GM18511 (cell line): ENCODE measurements at regions not wholly inside any gene's neighbourhood (a gene's known extent, or its start where the extent isn't known, plus 50 kb on each side); places are given as distances from the start of the nearest gene placed in this dataset.
"Not testable (repeated sequence)": the region's sequence is repeated elsewhere in the genome, so short reads cannot be mapped to it uniquely, and the experiment has no call there.

Experiments
- ATAC-seq: cut with Tn5 transposase; IDR thresholded peaks from one replicate; pipeline ENCODE4 v1.9.1; 2021; ENCODE audit warnings: mild to moderate bottlenecking, moderate library complexity; ENCODE audit not compliant: unreplicated experiment

DNA sequence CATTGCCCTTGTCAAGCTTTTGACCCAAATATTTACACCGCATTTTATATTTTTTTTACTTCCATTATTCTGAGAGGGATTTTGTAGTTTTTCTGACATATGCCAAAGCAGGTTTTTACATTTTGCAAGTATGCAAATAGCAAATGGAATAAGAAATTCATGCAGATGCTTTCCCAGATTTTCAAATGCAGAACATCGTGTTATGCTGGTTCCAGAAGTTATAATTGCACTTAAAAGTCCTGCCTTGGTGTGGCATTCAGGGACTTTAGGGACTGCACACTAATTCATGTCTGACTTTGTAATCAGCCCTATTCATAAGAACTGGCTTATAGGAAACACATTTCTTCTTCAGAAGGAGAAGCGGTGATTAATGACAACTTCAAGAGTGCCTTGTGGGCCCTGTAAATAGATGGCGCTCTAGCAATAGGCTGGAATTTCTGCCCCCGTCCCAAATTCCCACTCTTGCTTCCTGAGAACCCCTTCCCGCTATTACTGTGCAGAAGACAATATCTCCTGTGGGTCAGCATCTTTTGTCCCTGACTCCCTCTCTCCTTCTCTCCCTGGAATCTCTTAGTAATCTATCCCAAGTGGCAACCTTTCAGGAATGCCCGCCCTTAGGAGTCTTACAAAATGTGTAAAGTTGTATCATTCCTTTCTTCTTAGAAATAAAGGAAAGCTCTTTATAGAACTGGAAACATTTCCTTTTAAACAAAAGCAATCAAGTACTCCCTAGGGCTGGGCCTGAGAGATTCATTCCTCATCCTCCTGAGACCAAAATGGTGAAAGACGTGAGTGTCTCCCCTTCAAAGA lies 264.0 kb downstream of the INHBA start:
- ATAC-seq, result no peak

DNA sequence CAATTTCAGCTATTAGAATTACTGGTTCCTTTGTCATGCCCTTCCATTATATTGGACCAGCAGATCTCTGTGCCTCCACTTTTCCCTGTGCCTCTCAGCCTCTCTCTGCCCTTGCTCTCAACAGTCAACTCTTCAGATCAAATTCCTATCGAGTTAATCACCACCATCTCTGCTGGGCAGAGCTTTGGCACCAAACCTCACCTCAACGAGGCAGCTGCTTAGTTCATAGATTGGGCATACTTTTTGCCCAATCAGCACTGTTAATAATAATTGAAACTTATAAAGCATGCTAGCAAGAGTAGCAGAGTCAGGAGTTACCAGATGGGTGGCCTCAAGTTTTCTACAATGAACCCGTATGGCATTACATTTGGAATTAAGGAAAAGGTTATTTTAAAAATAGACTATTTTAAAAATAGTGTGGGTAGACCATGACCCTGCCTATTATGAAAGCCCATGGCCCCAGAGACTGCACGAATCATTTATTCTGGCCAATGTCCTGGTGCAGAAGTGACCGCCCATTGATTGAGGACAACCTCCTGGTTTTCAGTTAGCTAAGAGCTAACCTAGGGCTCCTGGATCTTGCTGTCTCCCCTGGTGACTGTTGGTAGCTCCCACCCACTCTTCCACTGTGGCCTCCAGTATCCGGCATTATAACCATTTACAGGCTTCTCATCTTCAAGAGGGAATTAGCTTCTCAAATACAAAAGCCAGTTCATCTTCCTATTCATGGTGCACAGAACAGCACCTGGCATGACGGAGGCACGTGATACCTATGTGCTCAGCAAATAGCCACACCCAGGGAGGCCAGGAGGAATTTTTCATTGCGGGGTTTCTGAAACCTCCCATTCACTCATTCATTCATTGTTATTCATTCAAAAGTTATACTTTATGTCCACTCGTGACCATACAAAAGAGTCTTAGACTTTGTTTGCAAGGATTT lies 265.4 kb downstream of the INHBA start:
- ATAC-seq, result no peak

DNA sequence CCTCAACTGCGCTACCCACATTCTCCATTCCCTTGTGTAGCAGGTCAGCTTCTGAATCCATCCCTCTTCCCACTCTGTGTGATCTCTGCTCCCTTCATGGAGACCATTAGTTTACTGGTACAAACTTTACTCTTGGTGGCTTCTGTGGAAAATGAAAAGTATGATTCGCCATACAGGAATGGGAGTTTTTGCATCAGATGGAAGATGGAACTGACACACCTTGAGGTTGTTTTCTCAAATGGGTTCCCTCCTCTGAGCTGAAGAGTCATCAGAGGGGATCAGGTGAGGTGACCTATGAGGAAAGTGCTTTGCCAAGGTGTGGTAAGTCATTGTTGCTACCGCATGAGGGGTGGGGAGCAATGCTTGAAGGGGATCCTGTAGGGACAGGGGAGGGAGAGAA lies 266.8 kb downstream of the INHBA start:
- no peak for ATAC-seq

DNA sequence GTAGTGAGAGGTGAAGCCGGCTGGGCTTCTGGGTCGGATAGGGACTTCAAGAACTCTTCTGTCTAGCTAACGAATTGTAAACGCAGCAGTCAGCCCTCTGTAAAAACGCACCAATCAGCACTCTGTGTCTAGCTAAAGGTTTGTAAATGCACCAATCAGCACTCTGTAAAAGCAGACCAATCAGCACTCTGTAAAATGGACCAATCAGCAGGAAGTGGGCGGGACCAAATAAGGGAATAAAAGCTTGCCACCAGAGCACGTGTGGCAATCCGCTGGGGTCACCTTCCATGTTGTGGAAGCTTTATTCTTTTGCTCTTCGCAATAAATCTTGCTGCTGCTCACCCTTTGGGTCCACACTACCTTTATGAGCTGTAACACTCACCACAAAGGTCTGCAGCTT lies 267.9 kb downstream of the INHBA start:
- ATAC-seq, result not testable (repeated sequence)

DNA sequence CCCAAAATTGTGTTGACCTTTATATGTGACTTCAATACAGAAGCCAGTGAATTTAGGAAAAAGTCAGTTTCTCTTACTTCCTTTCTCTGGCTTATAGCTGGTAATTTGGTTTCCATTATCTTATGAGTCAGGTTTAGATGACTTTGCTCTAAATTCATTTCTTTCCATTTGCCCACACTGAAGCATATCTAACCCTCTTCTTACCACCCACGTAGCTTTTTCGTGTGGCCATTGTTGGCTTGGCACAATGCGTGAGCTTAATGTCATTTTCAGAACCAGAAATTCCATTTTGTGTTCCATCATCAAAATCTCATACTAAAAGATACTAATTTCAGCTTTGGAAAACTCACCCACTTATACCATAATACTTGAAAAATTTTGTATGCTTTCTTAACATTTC lies 271.2 kb downstream of the INHBA start:
- ATAC-seq, result no peak

DNA sequence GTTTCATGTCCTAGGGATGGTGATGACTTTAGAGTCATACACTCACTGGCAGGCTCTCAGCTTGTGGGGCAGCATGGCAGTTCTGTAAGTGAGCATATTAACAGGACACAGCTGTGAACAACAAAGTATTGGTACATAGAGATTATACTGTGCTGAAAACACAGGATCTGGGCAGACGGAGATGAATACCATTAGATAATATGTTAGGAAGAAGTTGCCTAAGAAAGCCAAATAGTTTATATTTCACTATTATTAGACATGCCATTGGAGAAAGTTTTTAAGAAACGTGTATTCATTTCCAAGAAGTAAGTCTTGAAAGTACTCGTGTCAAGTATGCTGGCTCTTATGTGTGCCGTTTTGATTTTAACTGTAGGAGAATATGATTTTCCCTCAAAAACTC lies 274.5 kb downstream of the INHBA start:
- ATAC-seq, result no peak

DNA sequence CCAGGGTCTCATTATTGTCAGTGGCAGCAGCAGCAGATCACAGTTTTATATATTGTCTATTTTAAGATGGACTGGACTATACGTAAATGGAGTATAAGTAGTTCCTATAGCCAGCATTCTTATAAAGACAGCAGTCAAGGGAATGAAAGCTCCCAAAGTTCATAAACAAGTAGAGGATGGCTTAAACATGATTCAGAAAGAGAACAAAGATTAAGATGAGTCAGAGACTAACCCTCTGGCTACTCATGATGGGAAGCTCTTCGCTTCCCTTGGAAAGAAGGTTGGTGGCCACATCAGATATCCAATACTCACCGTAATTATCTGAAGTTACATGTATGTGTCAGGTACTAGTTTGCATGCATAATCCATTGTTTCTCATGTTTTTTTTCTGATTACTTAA lies 277.0 kb downstream of the INHBA start:
- no peak for ATAC-seq

DNA sequence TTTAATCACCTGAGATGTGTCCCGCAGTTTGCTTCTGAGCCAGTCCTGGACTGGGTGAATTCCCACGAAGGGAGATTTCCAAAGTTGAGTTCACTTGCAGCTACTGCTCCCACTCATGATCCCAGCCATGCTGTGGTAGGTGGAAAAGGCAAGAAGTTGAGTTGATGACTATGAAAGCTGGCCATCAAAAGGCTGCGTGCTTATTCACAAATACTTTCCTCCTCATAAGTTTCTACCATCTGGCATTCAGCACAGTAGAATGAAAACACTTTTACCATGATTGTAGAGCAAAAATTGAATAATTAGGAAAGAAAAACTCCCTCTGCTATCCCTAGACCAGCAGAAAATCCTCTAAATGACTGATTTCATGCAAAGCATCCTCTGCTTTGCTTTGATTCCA lies 281.8 kb downstream of the INHBA start:
- ATAC-seq, result no peak

DNA sequence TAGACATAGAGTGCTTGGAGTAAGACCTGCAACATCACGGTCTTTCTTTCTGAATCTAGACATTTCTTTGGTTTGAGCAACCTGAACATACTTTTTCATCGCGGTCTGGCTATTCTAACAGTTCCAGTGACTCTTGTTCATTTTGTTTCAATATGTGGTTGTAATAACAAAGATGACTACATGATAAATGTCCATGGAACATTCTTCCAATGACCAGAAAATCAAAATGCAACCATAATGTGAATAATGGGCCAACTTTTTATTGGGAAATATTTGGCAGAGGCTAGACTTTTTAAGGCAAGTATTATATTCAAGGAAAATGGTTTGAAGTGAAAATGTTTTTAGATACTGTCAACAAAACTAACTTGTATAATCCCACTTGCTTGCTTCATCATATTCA lies 282.5 kb downstream of the INHBA start:
- ATAC-seq, result no peak

DNA sequence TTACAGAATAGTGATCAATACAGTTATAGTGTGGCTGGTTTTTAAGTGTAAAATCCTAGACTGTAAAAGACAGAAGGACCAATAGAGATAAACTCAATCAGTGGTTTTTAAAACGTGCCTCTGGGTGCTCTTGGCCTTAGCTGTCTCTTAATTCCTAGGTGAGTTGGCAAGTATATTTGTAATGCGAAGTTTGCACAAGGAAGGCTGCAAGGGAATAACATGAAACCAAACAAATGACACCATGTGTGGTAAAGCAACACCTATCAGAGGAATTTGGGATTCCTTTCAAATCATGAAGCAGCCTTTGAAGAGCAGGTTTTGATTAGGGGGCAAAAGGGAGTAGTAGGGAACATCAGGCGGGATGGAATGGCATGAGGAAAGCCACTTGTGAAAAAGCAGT lies 284.6 kb downstream of the INHBA start:
- ATAC-seq, result no peak

DNA sequence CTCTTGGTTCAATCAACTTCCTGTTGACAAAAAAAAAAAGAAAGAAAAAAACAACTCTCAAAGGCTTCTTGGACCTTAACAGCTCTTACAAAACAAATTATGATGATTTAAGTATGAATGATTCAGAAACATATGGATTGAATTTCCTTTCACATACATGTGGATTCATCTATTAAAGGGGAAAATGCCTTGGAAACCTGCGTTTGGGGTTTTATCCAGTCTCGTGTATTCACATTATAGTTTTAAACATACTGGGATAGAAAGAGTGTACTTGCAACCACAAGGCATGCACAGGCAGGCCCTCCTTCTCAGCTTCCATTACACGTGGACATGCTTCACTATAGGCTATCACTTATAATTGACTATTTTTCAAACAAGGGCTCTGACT lies 286.7 kb downstream of the INHBA start:
- ATAC-seq, result no peak

DNA sequence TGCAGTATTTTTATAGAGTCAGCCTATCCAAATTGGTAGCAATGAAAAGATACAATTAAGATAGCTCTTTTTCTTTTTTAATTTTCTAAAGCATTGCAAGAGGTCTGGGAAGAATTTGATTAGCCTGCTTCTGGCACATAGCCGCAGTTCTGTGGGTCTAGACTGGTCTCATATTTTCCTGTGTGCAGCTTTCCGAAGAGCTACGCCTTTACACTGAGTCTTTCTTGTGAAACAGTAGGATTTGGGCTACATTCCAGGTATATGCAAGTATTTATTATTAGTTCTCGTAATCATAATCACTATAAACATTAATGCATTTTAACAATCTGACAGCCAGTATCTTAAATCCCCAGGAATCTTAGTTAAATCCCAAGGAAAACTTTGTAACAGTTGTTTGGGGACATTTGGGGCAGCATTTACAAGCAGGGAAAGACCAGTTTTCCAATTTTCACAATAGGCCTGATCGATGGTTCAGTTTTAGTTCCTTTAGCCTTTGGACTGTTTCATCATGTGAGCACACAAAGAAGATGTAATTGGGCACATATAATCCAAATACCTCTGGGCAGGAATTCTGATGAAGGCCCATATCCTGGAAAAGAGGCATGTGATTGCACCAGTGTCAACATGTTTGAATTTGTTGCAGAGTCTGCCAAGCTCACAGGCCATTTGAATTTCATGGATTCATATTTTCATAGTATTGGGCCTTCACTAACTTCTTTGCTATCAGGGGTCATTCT lies 287.3 kb downstream of the INHBA start:
- ATAC-seq, result no peak

DNA sequence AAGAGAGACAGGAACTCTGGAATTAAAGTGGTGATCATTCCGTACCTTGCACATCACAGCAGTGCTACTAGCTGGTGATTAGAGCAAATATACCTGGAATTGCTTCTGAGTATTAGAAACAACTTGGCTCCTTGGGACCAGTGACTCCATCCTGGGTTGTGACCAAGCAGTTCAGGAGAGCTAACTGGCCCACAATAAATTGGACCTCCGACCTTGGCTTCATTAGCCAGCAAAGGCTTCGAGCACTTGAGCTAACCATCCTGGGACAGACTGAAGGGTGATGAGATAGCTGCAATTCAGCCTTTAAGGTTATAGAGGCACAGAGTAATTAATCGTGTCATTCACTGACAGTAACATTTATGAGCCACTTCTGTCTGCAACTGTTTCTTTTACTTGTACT lies 287.8 kb downstream of the INHBA start:
- no peak for ATAC-seq

DNA sequence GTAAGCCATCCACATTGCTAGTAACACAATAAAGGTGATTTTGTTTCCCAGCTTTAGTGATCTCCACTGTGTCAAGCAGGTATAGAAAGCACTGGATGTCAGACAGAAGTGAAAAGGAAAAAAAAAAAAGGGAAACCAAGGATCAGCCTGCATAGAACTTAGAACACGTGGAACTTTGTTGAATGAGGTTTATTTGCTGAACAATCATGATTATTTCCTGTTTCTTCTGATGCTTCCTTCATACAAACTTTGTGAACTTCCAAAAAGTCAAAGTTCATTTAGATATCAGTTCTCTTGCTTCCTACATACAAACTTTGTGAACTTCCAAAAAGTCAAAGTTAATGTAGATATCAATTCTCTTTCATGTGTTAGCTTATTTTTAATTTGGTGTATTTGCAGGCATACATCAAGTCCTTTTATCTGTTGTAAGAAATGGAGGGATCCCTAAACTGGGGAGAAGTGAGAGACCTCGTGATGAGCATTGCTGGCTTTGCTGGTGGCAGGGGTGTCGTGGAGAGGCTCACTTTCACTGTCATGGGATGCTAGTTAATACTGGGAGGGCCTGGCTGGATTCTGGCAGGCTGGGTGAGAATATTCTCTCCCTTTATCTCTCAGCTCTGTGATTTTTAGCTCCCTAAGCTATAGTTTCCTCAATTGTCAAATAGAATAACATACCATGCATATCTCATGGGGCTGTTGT lies 298.4 kb downstream of the INHBA start:
- ATAC-seq, result no peak

DNA sequence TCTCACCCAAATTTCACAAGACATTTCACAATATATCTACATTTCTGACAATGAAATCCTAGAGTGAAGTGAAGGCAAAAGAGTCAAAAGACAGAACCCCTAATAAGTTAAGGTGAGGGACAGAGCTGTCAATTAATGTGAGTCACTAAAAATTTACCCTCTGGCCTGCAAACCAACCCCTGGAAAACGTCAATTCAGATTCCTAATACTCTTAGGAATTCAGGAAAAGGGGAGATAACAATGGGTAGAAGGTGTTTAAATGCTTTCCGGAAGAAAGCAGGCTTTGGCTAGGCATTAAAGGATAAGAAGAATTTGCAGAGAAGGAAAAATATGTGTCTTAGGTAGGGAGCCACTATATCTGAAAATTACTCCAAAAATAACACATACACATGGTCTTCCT lies 299.6 kb downstream of the INHBA start:
- no peak for ATAC-seq

DNA sequence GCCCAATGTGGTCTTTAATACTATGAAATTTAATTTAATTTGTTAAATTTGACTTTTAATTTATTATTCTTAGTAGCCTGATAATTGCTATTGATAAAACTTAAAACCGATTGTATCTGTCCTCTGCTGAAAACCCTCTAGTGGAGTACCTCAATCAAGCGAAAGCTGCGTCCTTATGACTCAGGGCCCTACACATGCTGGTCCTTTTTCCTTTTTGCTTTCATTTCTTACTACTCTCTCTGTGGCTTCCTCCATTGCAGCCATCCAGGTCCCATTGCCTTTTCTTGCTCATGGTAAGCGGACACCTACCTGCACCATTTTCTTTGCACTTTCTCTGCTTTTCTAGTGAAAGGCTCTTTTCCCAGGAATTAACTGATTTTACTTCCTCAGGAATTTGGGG lies 301.1 kb downstream of the INHBA start:
- ATAC-seq, result no peak

DNA sequence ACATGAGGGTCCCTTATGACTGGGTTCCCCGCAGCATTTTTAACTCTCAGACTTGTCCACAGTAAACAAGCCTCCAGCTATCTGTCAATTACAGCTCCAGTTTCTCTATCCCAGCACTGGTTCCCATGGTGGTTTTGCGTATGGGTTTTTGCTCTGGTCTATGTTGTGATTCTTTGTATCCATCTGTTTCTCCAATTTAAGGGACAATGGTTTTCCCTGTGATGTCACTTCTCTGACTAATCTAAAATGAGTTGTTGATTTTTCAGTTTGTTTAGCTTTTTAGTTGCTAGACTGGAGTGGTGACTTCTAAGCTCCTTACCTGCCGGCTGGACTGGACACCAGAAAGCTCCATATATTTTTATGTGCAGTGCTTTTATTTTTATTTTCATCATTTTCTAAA lies 303.7 kb downstream of the INHBA start:
- ATAC-seq, result no peak

DNA sequence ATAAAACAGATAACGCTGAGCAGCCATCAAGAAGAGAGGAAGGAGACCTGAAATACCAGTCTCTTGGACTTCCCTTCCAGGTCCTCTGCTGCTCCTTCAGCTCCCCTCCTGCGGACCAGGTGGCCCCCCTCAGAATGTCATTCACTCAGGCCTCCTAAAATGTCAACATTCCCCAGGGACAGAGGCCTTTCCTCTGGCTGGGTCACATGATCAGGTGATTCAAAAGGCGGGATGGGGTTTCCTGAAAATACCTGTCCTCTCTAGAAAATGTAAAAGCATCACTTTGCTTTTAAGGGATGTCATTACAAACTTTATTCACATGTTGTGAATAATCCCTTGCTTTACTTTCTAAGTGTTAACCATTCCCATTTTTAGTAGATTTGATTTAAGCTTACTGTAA lies 311.1 kb downstream of the INHBA start:
- no peak for ATAC-seq

DNA sequence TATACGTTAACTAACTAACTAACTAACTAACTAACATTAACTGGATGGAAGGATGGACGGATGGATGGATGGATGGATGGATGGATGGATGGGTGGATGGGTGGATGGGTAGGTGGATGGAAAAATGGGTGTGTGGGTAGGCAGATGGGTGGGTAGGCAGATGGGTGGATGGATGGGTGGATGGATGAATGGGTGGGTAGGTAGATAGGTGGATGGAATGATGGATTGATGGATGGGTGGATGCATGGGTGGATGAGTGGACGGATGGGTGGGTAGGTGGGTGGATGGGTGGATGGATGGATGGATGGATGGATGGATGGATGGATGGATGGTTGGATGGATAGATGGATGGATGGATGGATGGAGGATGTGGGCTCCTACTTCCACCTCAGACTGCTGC lies 314.0 kb downstream of the INHBA start:
- not testable (repeated sequence) for ATAC-seq

DNA sequence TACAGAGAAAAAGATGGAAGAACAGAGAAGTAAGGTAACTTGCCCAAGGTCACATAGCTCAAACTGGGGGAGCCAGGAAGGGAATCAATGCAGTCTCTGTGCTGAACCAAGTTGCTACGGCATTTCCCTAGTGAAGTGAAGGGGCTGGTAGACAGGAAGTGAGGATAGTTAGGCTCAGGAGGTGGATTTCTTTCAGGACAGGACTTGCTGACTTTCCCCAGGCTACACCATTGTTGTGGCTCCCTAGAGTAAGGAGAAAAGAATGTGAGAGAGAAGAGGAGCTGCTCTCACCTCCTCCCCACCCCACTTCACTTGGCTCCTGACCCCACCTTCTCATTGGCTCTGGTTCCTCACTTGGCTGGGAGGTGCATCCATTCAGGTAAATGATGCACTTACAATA lies 316.9 kb downstream of the INHBA start:
- ATAC-seq, result no peak

DNA sequence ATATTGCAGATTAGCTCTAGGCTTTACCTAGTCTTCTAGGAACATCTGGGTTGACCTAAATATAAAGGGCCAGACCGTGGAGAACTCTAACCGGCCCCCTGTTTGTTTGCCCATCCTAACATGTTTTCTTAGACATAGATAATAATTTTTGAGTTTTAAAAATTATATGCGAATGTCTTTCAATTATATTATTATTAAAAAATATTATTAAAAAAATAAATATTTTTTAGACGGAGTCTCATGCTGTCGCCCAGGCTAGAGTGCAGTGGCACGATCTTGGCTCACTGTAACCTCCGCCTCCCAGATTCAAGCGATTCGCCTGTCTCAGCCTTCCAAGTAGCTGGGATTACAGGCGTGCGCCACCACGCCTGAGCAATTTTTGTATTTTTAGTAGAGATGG lies 318.5 kb downstream of the INHBA start:
- no peak for ATAC-seq
